ENCODE measurements at regions not wholly inside any gene's neighbourhood (a gene's known extent, or its start where the extent isn't known, plus 50 kb on each side); places are given as distances from the start of the nearest gene placed in this dataset.

- H3K36me3 ChIP-seq (ENCODE audit: insufficient read depth, low read length): no peaks in the 10 kb centered on the region
- H3K9ac ChIP-seq (ENCODE audit: low read depth, low read length): no peak overlapping the region
- H3K9me3 ChIP-seq (ENCODE audit: control insufficient read depth, insufficient read depth, low read length): no peaks in the 10 kb centered on the region; the same call in 1 of the 2 replicates
- no peaks in the 10 kb centered on the region for H3K4me1 ChIP-seq (ENCODE audit: insufficient read depth, low read length)
These were observed 201.9 kb downstream of the AACS start for GRCh38 chr12:125267114-125267513.

DNA sequence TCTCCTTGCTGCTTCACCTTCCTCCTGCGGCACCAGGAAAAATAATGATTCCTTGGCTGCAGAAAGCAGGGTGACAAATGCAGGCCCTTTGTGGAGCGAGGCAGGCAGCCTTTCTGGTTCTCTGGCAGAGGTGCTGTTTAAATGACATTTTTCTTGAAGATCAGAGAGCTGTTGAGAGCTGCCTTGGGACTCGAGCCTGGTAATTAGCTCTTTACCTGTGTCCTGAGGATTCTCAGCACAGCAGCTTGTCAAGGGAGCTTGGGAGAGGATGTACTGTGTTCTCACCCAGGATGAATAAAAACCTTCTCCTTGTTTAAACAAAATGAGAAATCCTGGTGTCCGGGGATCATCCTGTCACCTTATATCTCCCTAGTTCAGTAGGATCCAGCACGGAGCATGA lies 204.0 kb downstream of the AACS start:
- no peak overlapping the region for H3K9ac ChIP-seq (ENCODE audit: low read depth, low read length)
- no peaks in the 10 kb centered on the region for H3K4me1 ChIP-seq (ENCODE audit: insufficient read depth, low read length)
- H3K36me3 ChIP-seq (ENCODE audit: insufficient read depth, low read length): no peaks in the 10 kb centered on the region

DNA sequence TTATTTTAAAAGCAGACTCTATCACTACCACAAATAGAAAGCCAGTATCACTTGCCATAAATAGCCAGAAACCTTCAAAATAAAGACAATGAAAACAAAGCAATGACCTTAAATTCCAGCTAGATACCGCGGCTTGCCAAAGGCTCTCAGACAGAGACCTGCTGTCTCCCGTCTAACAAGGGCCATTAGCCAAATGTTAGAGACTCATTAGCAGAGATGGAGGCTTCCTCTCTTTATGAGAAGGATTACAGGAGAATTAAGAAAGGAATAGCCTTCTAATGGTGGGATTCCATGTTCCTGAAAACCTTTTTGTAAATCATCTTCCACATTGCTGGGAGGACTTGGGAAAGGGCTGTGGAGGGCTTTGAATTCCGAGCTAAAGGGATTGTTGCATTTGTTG lies 206.7 kb downstream of the AACS start:
- Histone ChIP-seq H3K36me3 (ENCODE audit: insufficient read depth, low read length) (no peaks in the 10 kb centered on the region), H3K9ac (ENCODE audit: low read depth, low read length) (no peak overlapping the region), H3K4me1 (ENCODE audit: insufficient read depth, low read length) (no peaks in the 10 kb centered on the region), H3K9me3 (ENCODE audit: control insufficient read depth, insufficient read depth, low read length) (no peaks in the 10 kb centered on the region)

More for the DNA sequence above, 204.0 kb downstream of the AACS start:
- no peaks in the 10 kb centered on the region for H3K9me3 ChIP-seq (ENCODE audit: control insufficient read depth, insufficient read depth, low read length)

GRCh38 chr12:125272383-125272933 lies 207.2 kb downstream of the AACS start:
- no peaks in the 10 kb centered on the region for H3K36me3 ChIP-seq (ENCODE audit: insufficient read depth, low read length)
- H3K9ac ChIP-seq (ENCODE audit: low read depth, low read length): no peak overlapping the region
- H3K4me1 ChIP-seq (ENCODE audit: insufficient read depth, low read length): no peaks in the 10 kb centered on the region
- no peaks in the 10 kb centered on the region for H3K9me3 ChIP-seq (ENCODE audit: control insufficient read depth, insufficient read depth, low read length)

GRCh38 chr12:125276567-125276966 lies 211.3 kb downstream of the AACS start:
- H3K4me1 ChIP-seq (ENCODE audit: insufficient read depth, low read length): peaks cover 4% of the 10 kb centered on the region; the same call in 1 of the 2 replicates
- H3K9ac ChIP-seq (ENCODE audit: low read depth, low read length): no peak overlapping the region
- no peaks in the 10 kb centered on the region for H3K36me3 ChIP-seq (ENCODE audit: insufficient read depth, low read length)
- H3K9me3 ChIP-seq (ENCODE audit: control insufficient read depth, insufficient read depth, low read length): no peaks in the 10 kb centered on the region

DNA sequence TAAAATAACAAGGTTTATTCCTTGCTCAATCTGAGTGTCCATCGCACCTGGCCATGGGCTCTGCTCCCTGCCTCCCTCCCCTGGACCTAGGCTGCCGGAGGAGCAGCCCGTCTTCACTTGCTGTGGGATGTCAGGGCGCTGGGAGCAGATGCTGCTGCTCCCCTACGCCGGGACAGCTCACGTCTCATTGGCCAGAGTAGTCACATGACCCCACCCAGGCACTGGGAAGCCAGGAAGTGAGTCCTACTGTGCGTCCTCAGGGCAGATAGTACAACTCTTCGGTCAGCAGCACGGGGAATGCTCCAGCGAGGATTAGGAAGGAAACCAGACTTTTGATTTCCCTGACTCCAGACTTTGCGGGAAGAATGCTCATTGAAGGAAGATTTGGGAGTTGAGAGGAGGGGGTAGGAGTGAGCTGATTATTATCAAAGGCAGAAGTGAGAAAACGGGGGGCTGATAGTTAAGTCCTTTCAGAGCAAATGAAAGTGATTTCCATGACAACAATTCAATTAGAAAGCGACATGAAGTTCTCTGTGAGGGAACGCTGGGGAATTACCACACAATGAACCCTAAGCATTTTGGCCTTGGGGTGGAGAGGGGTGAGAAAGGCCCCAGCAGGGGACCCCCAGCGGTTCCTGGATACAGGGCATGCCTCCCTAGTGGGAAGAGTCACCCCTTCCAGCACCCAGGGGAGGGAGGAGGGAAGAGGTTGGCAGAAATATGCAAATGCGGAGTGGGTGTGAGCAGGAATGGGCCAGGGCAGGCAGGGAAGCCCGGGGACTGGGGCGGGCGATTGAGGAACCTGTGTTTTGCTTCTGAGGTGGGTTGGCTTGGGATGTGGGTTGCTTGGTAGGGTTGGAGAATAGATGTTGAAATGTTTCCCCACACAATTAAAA lies 215.5 kb downstream of the AACS start:
- H3K36me3 ChIP-seq (ENCODE audit: insufficient read depth, low read length): no peaks in the 10 kb centered on the region
- H3K4me1 ChIP-seq (ENCODE audit: insufficient read depth, low read length): peaks cover 4% of the 10 kb centered on the region; the same call in 1 of the 2 replicates
- H3K9ac ChIP-seq (ENCODE audit: low read depth, low read length): peak overlapping the region; percentile 67
- H3K9me3 ChIP-seq (ENCODE audit: control insufficient read depth, insufficient read depth, low read length): no peaks in the 10 kb centered on the region

GRCh38 chr12:125282921-125283320 lies 217.7 kb downstream of the AACS start:
- peaks cover 4% of the 10 kb centered on the region; the same call in 1 of the 2 replicates for H3K4me1 ChIP-seq (ENCODE audit: insufficient read depth, low read length)
- H3K9me3 ChIP-seq (ENCODE audit: control insufficient read depth, insufficient read depth, low read length): no peaks in the 10 kb centered on the region
- no peak overlapping the region for H3K9ac ChIP-seq (ENCODE audit: low read depth, low read length)
- H3K36me3 ChIP-seq (ENCODE audit: insufficient read depth, low read length): no peaks in the 10 kb centered on the region

- Histone ChIP-seq H3K9me3 (ENCODE audit: control insufficient read depth, insufficient read depth, low read length) (no peaks in the 10 kb centered on the region), H3K36me3 (ENCODE audit: insufficient read depth, low read length) (no peaks in the 10 kb centered on the region), H3K9ac (ENCODE audit: low read depth, low read length) (no peak overlapping the region), H3K4me1 (ENCODE audit: insufficient read depth, low read length) (peaks cover 4% of the 10 kb centered on the region; the same call in 1 of the 2 replicates)
These were observed 218.3 kb downstream of the AACS start for GRCh38 chr12:125283521-125283920.

GRCh38 chr12:125284087-125284486 lies 218.9 kb downstream of the AACS start:
- H3K4me1 ChIP-seq (ENCODE audit: insufficient read depth, low read length): peaks cover 4% of the 10 kb centered on the region; the same call in 1 of the 2 replicates
- H3K9me3 ChIP-seq (ENCODE audit: control insufficient read depth, insufficient read depth, low read length): no peaks in the 10 kb centered on the region
- H3K9ac ChIP-seq (ENCODE audit: low read depth, low read length): no peak overlapping the region
- H3K36me3 ChIP-seq (ENCODE audit: insufficient read depth, low read length): no peaks in the 10 kb centered on the region

DNA sequence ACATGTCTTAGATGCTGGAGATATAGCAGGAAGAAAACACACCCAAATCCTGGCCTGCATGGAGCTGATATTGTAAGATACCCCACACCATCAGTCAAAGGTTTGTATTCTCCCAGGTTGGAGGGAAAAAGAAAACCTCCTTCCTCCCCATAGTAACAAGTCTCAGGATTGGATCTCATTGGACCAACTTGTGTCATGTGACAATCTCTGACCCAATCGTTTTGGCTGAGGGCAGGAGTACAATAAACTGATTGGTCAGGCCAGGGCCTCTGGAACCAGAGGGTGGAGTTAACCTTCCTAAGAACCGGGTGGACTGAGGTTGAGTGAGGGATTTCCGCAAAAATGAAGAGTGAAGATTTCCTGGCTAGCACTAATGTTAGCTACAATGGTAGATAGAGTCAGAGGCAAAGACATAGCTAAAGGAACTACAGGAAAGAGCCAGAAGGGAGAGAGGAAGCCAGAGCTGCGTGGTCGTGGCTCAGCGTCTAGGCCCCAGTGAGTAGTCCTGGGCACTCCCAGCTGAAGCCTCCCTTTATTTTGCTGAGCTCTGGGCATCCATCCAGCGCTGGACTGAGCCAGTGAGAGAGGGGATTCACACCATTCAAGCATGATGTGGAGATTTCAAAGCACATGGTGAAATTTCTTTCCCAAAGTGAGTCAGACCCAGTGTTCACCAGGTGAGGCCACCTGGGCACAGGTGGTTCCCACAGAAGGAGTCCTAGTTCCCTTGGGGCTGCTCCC lies 219.9 kb downstream of the AACS start:
- Histone ChIP-seq H3K36me3 (ENCODE audit: insufficient read depth, low read length) (no peaks in the 10 kb centered on the region), H3K4me1 (ENCODE audit: insufficient read depth, low read length) (no peaks in the 10 kb centered on the region), H3K9ac (ENCODE audit: low read depth, low read length) (no peak overlapping the region), H3K9me3 (ENCODE audit: control insufficient read depth, insufficient read depth, low read length) (no peaks in the 10 kb centered on the region)

GRCh38 chr12:125286005-125286727 lies 220.9 kb downstream of the AACS start:
- H3K9ac ChIP-seq (ENCODE audit: low read depth, low read length): no peak overlapping the region
- H3K36me3 ChIP-seq (ENCODE audit: insufficient read depth, low read length): no peaks in the 10 kb centered on the region
- no peaks in the 10 kb centered on the region for H3K9me3 ChIP-seq (ENCODE audit: control insufficient read depth, insufficient read depth, low read length)
- no peaks in the 10 kb centered on the region for H3K4me1 ChIP-seq (ENCODE audit: insufficient read depth, low read length)

DNA sequence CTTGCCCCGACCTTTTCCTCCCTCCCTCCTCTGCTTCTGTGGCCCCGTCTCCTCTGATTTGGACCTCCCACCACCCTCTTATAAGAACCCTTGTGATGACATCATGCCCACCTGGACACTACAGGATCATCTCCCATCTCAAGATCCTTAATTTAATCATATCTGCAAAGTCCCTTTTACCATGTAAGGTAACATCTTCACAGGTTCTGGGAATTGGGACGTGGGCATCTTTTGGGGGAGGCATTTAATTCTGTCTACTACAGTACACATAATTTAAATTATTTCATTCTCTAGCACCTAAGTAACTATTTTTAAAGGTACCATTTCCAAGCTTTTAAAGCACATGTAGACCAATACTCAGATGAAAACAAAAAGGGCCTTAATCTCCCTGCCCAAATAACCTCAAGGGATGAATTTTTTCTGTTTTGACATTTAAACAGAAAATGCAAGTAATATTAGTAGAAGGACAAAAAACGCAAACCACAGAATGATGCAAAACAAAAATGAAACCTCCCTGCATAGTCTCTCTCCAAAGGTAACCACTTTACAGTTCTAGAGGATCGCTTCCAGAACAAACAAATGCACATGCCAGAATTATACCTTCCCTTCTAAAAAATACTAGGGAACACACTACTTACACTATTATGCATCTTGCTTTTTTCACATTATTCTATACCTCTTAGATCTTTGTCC lies 222.1 kb downstream of the AACS start:
- Histone ChIP-seq H3K4me1 (ENCODE audit: insufficient read depth, low read length) (no peaks in the 10 kb centered on the region), H3K9me3 (ENCODE audit: control insufficient read depth, insufficient read depth, low read length) (no peaks in the 10 kb centered on the region), H3K9ac (ENCODE audit: low read depth, low read length) (no peak overlapping the region), H3K36me3 (ENCODE audit: insufficient read depth, low read length) (no peaks in the 10 kb centered on the region)

- Histone ChIP-seq H3K4me1 (ENCODE audit: insufficient read depth, low read length) (no peaks in the 10 kb centered on the region), H3K9me3 (ENCODE audit: control insufficient read depth, insufficient read depth, low read length) (no peaks in the 10 kb centered on the region; the same call in 1 of the 2 replicates), H3K36me3 (ENCODE audit: insufficient read depth, low read length) (no peaks in the 10 kb centered on the region), H3K9ac (ENCODE audit: low read depth, low read length) (no peak overlapping the region)
These were observed 224.0 kb downstream of the AACS start for GRCh38 chr12:125288931-125289928.

Measured in ES-I3 (cell line).